ENCODE measurements at regions not wholly inside any gene's neighbourhood (a gene's known extent, or its start where the extent isn't known, plus 50 kb on each side); places are given as distances from the start of the nearest gene placed in this dataset.

- DNase-seq (ENCODE audit: low spot score) = no peak
- in situ Hi-C loops (cut with MboI; ENCODE audit: low sequenced_read_pairs, unreplicated experiment) = no loop called here
- TF ChIP-seq CTCF (IDR thresholded peaks at IDR 0.05; ENCODE audit: borderline replicate concordance, control extremely low read depth, extremely low read depth, insufficient read depth, missing control alignments) = no peak
These were observed 766.5 kb downstream of the METTL15 start for GRCh38 chr11:28874706-28875105.

- no peak for DNase-seq (ENCODE audit: low spot score)
- in situ Hi-C loops (cut with MboI; ENCODE audit: low sequenced_read_pairs, unreplicated experiment) = no loop called here
- no peak for TF ChIP-seq CTCF (IDR thresholded peaks at IDR 0.05; ENCODE audit: borderline replicate concordance, control extremely low read depth, extremely low read depth, insufficient read depth, missing control alignments)
These were observed 762.9 kb downstream of the METTL15 start for GRCh38 chr11:28871090-28871489.

- no peak for DNase-seq (ENCODE audit: low spot score)
- no peak for TF ChIP-seq CTCF (IDR thresholded peaks at IDR 0.05; ENCODE audit: borderline replicate concordance, control extremely low read depth, extremely low read depth, insufficient read depth, missing control alignments)
- in situ Hi-C loops (cut with MboI; ENCODE audit: low sequenced_read_pairs, unreplicated experiment) = no loop called here
These were observed 755.2 kb downstream of the METTL15 start for GRCh38 chr11:28863422-28863821.

- TF ChIP-seq CTCF (IDR thresholded peaks at IDR 0.05; ENCODE audit: borderline replicate concordance, control extremely low read depth, extremely low read depth, insufficient read depth, missing control alignments) = no peak
- no peak for DNase-seq (ENCODE audit: low spot score)
- in situ Hi-C loops (cut with MboI; ENCODE audit: low sequenced_read_pairs, unreplicated experiment) = no loop called here
These were observed 752.7 kb downstream of the METTL15 start for GRCh38 chr11:28860893-28861292.

- TF ChIP-seq CTCF (IDR thresholded peaks at IDR 0.05; ENCODE audit: borderline replicate concordance, control extremely low read depth, extremely low read depth, insufficient read depth, missing control alignments) = no peak
- no peak for DNase-seq (ENCODE audit: low spot score)
- in situ Hi-C loops (cut with MboI; ENCODE audit: low sequenced_read_pairs, unreplicated experiment) = no loop called here
These were observed 749.9 kb downstream of the METTL15 start for GRCh38 chr11:28858076-28858475.

- TF ChIP-seq CTCF (IDR thresholded peaks at IDR 0.05; ENCODE audit: borderline replicate concordance, control extremely low read depth, extremely low read depth, insufficient read depth, missing control alignments) = no peak
- in situ Hi-C loops (cut with MboI; ENCODE audit: low sequenced_read_pairs, unreplicated experiment) = no loop called here
- DNase-seq (ENCODE audit: low spot score) = no peak
These were observed 740.9 kb downstream of the METTL15 start for GRCh38 chr11:28849053-28849452.

GRCh38 chr11:28842716-28843115 is 734.5 kb downstream of the METTL15 start:
- in situ Hi-C loops (cut with MboI; ENCODE audit: low sequenced_read_pairs, unreplicated experiment) = no loop called here
- DNase-seq (ENCODE audit: low spot score) = no peak
- no peak for TF ChIP-seq CTCF (IDR thresholded peaks at IDR 0.05; ENCODE audit: borderline replicate concordance, control extremely low read depth, extremely low read depth, insufficient read depth, missing control alignments)

Measured in GM13976 (cell line).